ENCODE measurements at regions not wholly inside any gene's neighbourhood (a gene's known extent, or its start where the extent isn't known, plus 50 kb on each side); places are given as distances from the start of the nearest gene placed in this dataset.
"Not testable (repeated sequence)": the region's sequence is repeated elsewhere in the genome, so short reads cannot be mapped to it uniquely, and the experiment has no call there.

GRCh38 chr21:6101588-6101987 lies 4419.8 kb upstream of the TPTE start:
- H3K9ac ChIP-seq (ENCODE audit: low read length); DNase-seq (ENCODE audit: low read depth); H3K27me3 ChIP-seq (replicated peaks; ENCODE audit: control insufficient read depth, insufficient read depth, low read length): not testable (repeated sequence)

GRCh38 chr21:6104546-6104945 lies 4416.8 kb upstream of the TPTE start:
- H3K9me3 ChIP-seq (ENCODE audit: control insufficient read depth, low read length); H3K36me3 ChIP-seq (ENCODE audit: control insufficient read depth, insufficient read depth, low read length, severe bottlenecking); DNase-seq (ENCODE audit: low read depth); H3K4me1 ChIP-seq (ENCODE audit: control insufficient read depth, insufficient read depth, low read length); H3K4me3 ChIP-seq (ENCODE audit: low read length); H3K27me3 ChIP-seq (replicated peaks; ENCODE audit: control insufficient read depth, insufficient read depth, low read length); H3K9ac ChIP-seq (ENCODE audit: low read length): not testable (repeated sequence)

More at GRCh38 chr21:6101588-6101987, 4419.8 kb upstream of the TPTE start:
- H3K9me3 ChIP-seq (ENCODE audit: control insufficient read depth, low read length); H3K4me3 ChIP-seq (ENCODE audit: low read length); H3K4me1 ChIP-seq (ENCODE audit: control insufficient read depth, insufficient read depth, low read length); H3K36me3 ChIP-seq (ENCODE audit: control insufficient read depth, insufficient read depth, low read length, severe bottlenecking): not testable (repeated sequence)

- H3K27me3 ChIP-seq (replicated peaks; ENCODE audit: control insufficient read depth, insufficient read depth, low read length); H3K9me3 ChIP-seq (ENCODE audit: control insufficient read depth, low read length): not testable (repeated sequence)
Observed at GRCh38 chr21:6106686-6107567, 4414.5 kb upstream of the TPTE start.

GRCh38 chr21:6108894-6109293 lies 4412.5 kb upstream of the TPTE start:
- not testable (repeated sequence) for DNase-seq (ENCODE audit: low read depth); H3K27me3 ChIP-seq (replicated peaks; ENCODE audit: control insufficient read depth, insufficient read depth, low read length); H3K9me3 ChIP-seq (ENCODE audit: control insufficient read depth, low read length); H3K36me3 ChIP-seq (ENCODE audit: control insufficient read depth, insufficient read depth, low read length, severe bottlenecking); H3K9ac ChIP-seq (ENCODE audit: low read length); H3K4me1 ChIP-seq (ENCODE audit: control insufficient read depth, insufficient read depth, low read length); H3K4me3 ChIP-seq (ENCODE audit: low read length)

More at GRCh38 chr21:6106686-6107567, 4414.5 kb upstream of the TPTE start:
- not testable (repeated sequence) for H3K4me3 ChIP-seq (ENCODE audit: low read length); H3K9ac ChIP-seq (ENCODE audit: low read length); DNase-seq (ENCODE audit: low read depth); H3K4me1 ChIP-seq (ENCODE audit: control insufficient read depth, insufficient read depth, low read length); H3K36me3 ChIP-seq (ENCODE audit: control insufficient read depth, insufficient read depth, low read length, severe bottlenecking)

GRCh38 chr21:6109774-6110173 lies 4411.6 kb upstream of the TPTE start:
- peak; percentile 22 for DNase-seq (ENCODE audit: low read depth)
- H3K4me3 ChIP-seq (ENCODE audit: low read length) = not testable (repeated sequence)

GRCh38 chr21:6110716-6111343 lies 4410.6 kb upstream of the TPTE start:
- not testable (repeated sequence) for H3K36me3 ChIP-seq (ENCODE audit: control insufficient read depth, insufficient read depth, low read length, severe bottlenecking); H3K9ac ChIP-seq (ENCODE audit: low read length); H3K27me3 ChIP-seq (replicated peaks; ENCODE audit: control insufficient read depth, insufficient read depth, low read length); H3K4me1 ChIP-seq (ENCODE audit: control insufficient read depth, insufficient read depth, low read length); H3K9me3 ChIP-seq (ENCODE audit: control insufficient read depth, low read length); DNase-seq (ENCODE audit: low read depth); H3K4me3 ChIP-seq (ENCODE audit: low read length)

More at GRCh38 chr21:6109774-6110173, 4411.6 kb upstream of the TPTE start:
- not testable (repeated sequence) for H3K9ac ChIP-seq (ENCODE audit: low read length); H3K9me3 ChIP-seq (ENCODE audit: control insufficient read depth, low read length); H3K27me3 ChIP-seq (replicated peaks; ENCODE audit: control insufficient read depth, insufficient read depth, low read length); H3K36me3 ChIP-seq (ENCODE audit: control insufficient read depth, insufficient read depth, low read length, severe bottlenecking); H3K4me1 ChIP-seq (ENCODE audit: control insufficient read depth, insufficient read depth, low read length)

- not testable (repeated sequence) for H3K36me3 ChIP-seq (ENCODE audit: control insufficient read depth, insufficient read depth, low read length, severe bottlenecking); DNase-seq (ENCODE audit: low read depth); H3K4me3 ChIP-seq (ENCODE audit: low read length); H3K9me3 ChIP-seq (ENCODE audit: control insufficient read depth, low read length); H3K4me1 ChIP-seq (ENCODE audit: control insufficient read depth, insufficient read depth, low read length); H3K27me3 ChIP-seq (replicated peaks; ENCODE audit: control insufficient read depth, insufficient read depth, low read length); H3K9ac ChIP-seq (ENCODE audit: low read length)
Observed at GRCh38 chr21:6111354-6111753, 4410.0 kb upstream of the TPTE start.

GRCh38 chr21:6118336-6118735 lies 4403.0 kb upstream of the TPTE start:
- H3K9ac ChIP-seq (ENCODE audit: low read length); DNase-seq (ENCODE audit: low read depth); H3K4me1 ChIP-seq (ENCODE audit: control insufficient read depth, insufficient read depth, low read length); H3K9me3 ChIP-seq (ENCODE audit: control insufficient read depth, low read length); H3K4me3 ChIP-seq (ENCODE audit: low read length); H3K36me3 ChIP-seq (ENCODE audit: control insufficient read depth, insufficient read depth, low read length, severe bottlenecking); H3K27me3 ChIP-seq (replicated peaks; ENCODE audit: control insufficient read depth, insufficient read depth, low read length): not testable (repeated sequence)

- H3K27me3 ChIP-seq (replicated peaks; ENCODE audit: control insufficient read depth, insufficient read depth, low read length); H3K36me3 ChIP-seq (ENCODE audit: control insufficient read depth, insufficient read depth, low read length, severe bottlenecking); H3K4me3 ChIP-seq (ENCODE audit: low read length); H3K9ac ChIP-seq (ENCODE audit: low read length); H3K4me1 ChIP-seq (ENCODE audit: control insufficient read depth, insufficient read depth, low read length); DNase-seq (ENCODE audit: low read depth); H3K9me3 ChIP-seq (ENCODE audit: control insufficient read depth, low read length): not testable (repeated sequence)
Observed at GRCh38 chr21:6120863-6121262, 4400.5 kb upstream of the TPTE start.

- not testable (repeated sequence) for H3K36me3 ChIP-seq (ENCODE audit: control insufficient read depth, insufficient read depth, low read length, severe bottlenecking); H3K27me3 ChIP-seq (replicated peaks; ENCODE audit: control insufficient read depth, insufficient read depth, low read length); DNase-seq (ENCODE audit: low read depth); H3K4me3 ChIP-seq (ENCODE audit: low read length); H3K4me1 ChIP-seq (ENCODE audit: control insufficient read depth, insufficient read depth, low read length); H3K9me3 ChIP-seq (ENCODE audit: control insufficient read depth, low read length); H3K9ac ChIP-seq (ENCODE audit: low read length)
Observed at GRCh38 chr21:6122629-6123028, 4398.8 kb upstream of the TPTE start.

GRCh38 chr21:6123224-6123623 lies 4398.2 kb upstream of the TPTE start:
- not testable (repeated sequence) for H3K9me3 ChIP-seq (ENCODE audit: control insufficient read depth, low read length); DNase-seq (ENCODE audit: low read depth); H3K4me1 ChIP-seq (ENCODE audit: control insufficient read depth, insufficient read depth, low read length)

More at GRCh38 chr21:6123224-6123623, 4398.2 kb upstream of the TPTE start:
- not testable (repeated sequence) for H3K9ac ChIP-seq (ENCODE audit: low read length); H3K36me3 ChIP-seq (ENCODE audit: control insufficient read depth, insufficient read depth, low read length, severe bottlenecking); H3K4me3 ChIP-seq (ENCODE audit: low read length); H3K27me3 ChIP-seq (replicated peaks; ENCODE audit: control insufficient read depth, insufficient read depth, low read length)

Data from adipocyte (in vitro differentiated cells).